Stimulated activated naive CD8-positive, alpha-beta T cell treated with anti-CD3 and anti-CD28 coated beads, Interleukin-15, Interleukin-2, amounts not matched to agents 100 ng/mL and 50 ng/mL, for 24 hours (primary cell): ENCODE measurements at regions not wholly inside any gene's neighbourhood (a gene's known extent, or its start where the extent isn't known, plus 50 kb on each side); places are given as distances from the start of the nearest gene placed in this dataset.

ENCODE experiments used
- H3K27ac Mint-ChIP-seq: one replicate; pipeline ENCODE4 v1.8.0; 2021; ENCODE audit warnings: mild to moderate bottlenecking, mixed read lengths
- H3K27me3 Mint-ChIP-seq: one replicate; pipeline ENCODE4 v1.8.0; 2021; ENCODE audit warnings: mixed read lengths
- H3K36me3 Mint-ChIP-seq: one replicate; pipeline ENCODE4 v1.8.0; 2021; ENCODE audit warnings: low read depth, mixed read lengths
- H3K4me1 Mint-ChIP-seq: one replicate; pipeline ENCODE4 v1.8.0; 2021; ENCODE audit warnings: low read depth, mixed read lengths
- H3K4me3 Mint-ChIP-seq: one replicate; pipeline ENCODE4 v1.8.0; 2021; ENCODE audit warnings: mild to moderate bottlenecking, mixed read lengths
- H3K9me3 Mint-ChIP-seq: one replicate; pipeline ENCODE4 v1.8.0; 2021; ENCODE audit warnings: mixed read lengths

- no peaks in the 10 kb centered on the region for H3K36me3 Mint-ChIP-seq
- H3K4me1 Mint-ChIP-seq, result no peaks in the 10 kb centered on the region
- H3K4me3 Mint-ChIP-seq, result no peak overlapping the region
- H3K27ac Mint-ChIP-seq, result no peak overlapping the region
- peaks cover 10% of the 10 kb centered on the region for H3K9me3 Mint-ChIP-seq
- no peaks in the 10 kb centered on the region for H3K27me3 Mint-ChIP-seq
Measured at GRCh38 chr2:104127049-104127770, 726.7 kb upstream of the POU3F3 start.

DNA sequence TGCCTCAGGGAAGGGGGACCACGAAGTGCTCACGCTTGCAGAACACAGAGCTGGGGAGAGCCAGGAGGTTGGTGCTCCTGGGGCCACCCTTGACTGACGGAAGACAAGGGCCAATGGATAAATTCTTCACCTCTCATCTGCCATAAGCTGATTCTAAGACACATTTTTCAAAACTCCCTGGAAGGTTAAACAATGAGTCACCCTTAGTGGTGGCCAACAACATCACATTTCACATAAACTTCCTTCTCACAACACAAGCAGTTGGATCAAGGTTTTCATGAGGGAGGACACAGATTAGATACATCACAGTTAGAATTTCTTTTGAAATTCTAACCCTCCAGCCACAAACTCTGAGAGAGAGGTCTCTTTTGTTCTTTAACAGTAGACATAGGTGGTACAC, 713.6 kb upstream of the POU3F3 start:
- Mint-ChIP-seq H3K27ac (no peak overlapping the region), H3K4me1 (no peaks in the 10 kb centered on the region), H3K4me3 (no peak overlapping the region), H3K9me3 (peaks cover 16% of the 10 kb centered on the region), H3K27me3 (no peaks in the 10 kb centered on the region), H3K36me3 (no peaks in the 10 kb centered on the region)

DNA sequence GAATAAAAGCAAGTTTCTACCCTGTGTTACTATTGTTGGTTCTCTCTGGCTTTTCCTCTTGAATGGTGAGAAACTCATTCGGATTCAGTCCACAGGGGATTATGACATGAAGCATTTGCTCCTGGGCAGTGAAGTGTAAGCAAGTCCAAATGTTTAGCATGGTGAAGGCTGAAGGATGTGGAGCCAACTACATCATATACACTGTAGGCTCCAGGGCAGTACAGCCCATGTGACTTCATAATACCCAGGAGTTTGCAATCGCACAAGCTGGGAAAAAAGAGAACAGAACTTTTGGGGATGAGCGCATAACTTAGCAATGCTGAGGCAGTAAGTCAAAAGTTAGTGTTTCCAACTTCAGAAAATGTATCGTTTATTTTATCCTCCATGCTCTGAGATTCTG, 695.7 kb upstream of the POU3F3 start:
- H3K27me3 Mint-ChIP-seq, result no peaks in the 10 kb centered on the region
- H3K4me1 Mint-ChIP-seq, result no peaks in the 10 kb centered on the region
- no peaks in the 10 kb centered on the region for H3K36me3 Mint-ChIP-seq
- H3K4me3 Mint-ChIP-seq, result no peak overlapping the region
- H3K27ac Mint-ChIP-seq, result no peak overlapping the region
- H3K9me3 Mint-ChIP-seq, result peaks cover 10% of the 10 kb centered on the region

- Mint-ChIP-seq H3K27ac (no peak overlapping the region), H3K4me3 (no peak overlapping the region), H3K4me1 (no peaks in the 10 kb centered on the region), H3K9me3 (peaks cover 10% of the 10 kb centered on the region), H3K36me3 (no peaks in the 10 kb centered on the region), H3K27me3 (no peaks in the 10 kb centered on the region)
Measured at GRCh38 chr2:104163611-104164130, 690.2 kb upstream of the POU3F3 start.

- no peak overlapping the region for H3K27ac Mint-ChIP-seq
Measured at GRCh38 chr2:104164721-104165252, 689.1 kb upstream of the POU3F3 start.

DNA sequence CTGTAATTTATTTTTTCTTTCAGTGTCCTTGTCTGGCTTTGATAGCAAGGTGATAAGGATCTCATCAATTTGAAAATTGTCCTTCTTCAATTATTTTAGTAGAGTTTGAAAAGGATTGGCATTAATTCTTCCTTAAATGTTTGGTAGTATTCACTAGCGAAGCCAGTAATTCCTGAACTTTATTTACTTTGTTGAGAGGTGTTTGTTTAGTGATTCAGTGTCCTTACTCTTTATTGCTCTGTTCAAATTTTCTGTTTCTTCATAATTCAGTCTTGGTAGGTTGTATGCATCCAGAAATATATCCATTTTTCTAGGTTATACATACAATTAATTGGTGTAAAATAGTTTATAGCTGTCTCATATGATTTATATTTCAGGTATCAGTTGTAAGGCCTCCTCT, 676.7 kb upstream of the POU3F3 start:
- H3K36me3 Mint-ChIP-seq, result no peaks in the 10 kb centered on the region
- no peak overlapping the region for H3K4me3 Mint-ChIP-seq
- no peaks in the 10 kb centered on the region for H3K27me3 Mint-ChIP-seq
- H3K9me3 Mint-ChIP-seq, result peaks cover 12% of the 10 kb centered on the region
- H3K4me1 Mint-ChIP-seq, result no peaks in the 10 kb centered on the region
- H3K27ac Mint-ChIP-seq, result no peak overlapping the region

More at GRCh38 chr2:104164721-104165252, 689.1 kb upstream of the POU3F3 start:
- Mint-ChIP-seq H3K36me3 (no peaks in the 10 kb centered on the region), H3K27me3 (no peaks in the 10 kb centered on the region), H3K4me1 (no peaks in the 10 kb centered on the region), H3K4me3 (no peak overlapping the region), H3K9me3 (peaks cover 10% of the 10 kb centered on the region)

DNA sequence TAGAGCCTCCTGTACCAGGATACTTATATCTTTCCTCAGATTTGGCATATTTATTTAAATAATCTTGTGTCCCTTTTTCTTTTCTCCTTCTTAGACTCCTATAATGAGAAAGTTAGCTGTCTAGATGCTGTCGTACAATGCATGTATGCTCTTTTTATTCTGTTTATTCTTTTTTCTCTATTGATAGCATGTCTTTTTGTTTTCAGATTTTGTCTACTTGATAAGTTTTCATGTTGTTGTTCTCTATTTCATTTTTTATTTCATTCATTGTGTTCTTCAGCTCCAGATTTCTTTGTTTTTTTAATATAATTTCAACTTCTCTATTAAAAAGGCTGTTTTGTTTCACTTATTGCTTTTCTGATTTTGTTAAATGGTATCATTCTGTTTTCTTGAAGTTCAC, 674.3 kb upstream of the POU3F3 start:
- no peaks in the 10 kb centered on the region for H3K27me3 Mint-ChIP-seq
- H3K4me1 Mint-ChIP-seq, result no peaks in the 10 kb centered on the region
- peaks cover 12% of the 10 kb centered on the region for H3K9me3 Mint-ChIP-seq
- no peaks in the 10 kb centered on the region for H3K36me3 Mint-ChIP-seq
- no peak overlapping the region for H3K4me3 Mint-ChIP-seq
- no peak overlapping the region for H3K27ac Mint-ChIP-seq

DNA sequence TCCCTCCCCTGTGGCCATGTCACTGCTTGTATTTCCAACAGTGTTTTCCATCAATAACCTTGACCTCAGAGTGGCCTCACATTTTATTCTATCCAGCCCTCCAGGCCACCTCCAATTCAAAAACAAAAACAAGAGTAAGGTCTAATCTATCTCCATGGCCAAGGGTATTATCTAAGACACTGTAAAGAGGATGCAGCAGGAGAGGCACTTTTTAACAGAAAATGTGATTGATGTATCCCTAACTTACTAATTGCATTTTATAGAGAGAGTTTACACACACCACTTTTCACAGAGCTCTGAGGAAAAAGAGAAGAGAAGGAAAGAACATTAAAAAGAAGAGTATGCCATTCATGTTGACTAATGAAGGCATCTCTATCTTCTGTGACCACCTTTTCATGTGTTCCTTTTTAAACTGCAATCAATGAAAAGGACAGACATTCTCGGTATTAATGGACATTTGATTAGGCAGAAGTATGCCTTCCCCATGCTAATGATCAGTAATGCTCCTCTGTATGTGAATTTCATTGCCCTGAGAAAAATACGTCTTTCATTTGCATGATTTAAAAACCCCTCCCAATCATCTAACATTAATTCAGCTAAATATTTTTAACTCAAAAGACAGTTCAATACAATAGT, 653.3 kb upstream of the POU3F3 start:
- Mint-ChIP-seq H3K27ac (no peak overlapping the region), H3K27me3 (no peaks in the 10 kb centered on the region)

GRCh38 chr2:104213758-104214157, 640.2 kb upstream of the POU3F3 start:
- no peak overlapping the region for H3K4me3 Mint-ChIP-seq
- H3K9me3 Mint-ChIP-seq, result peaks cover 7% of the 10 kb centered on the region
- no peak overlapping the region for H3K27ac Mint-ChIP-seq
- no peaks in the 10 kb centered on the region for H3K27me3 Mint-ChIP-seq
- H3K36me3 Mint-ChIP-seq, result no peaks in the 10 kb centered on the region
- no peaks in the 10 kb centered on the region for H3K4me1 Mint-ChIP-seq

More for the DNA sequence above, 653.3 kb upstream of the POU3F3 start:
- H3K36me3 Mint-ChIP-seq, result no peaks in the 10 kb centered on the region
- H3K9me3 Mint-ChIP-seq, result no peaks in the 10 kb centered on the region
- H3K4me3 Mint-ChIP-seq, result no peak overlapping the region
- H3K4me1 Mint-ChIP-seq, result no peaks in the 10 kb centered on the region

DNA sequence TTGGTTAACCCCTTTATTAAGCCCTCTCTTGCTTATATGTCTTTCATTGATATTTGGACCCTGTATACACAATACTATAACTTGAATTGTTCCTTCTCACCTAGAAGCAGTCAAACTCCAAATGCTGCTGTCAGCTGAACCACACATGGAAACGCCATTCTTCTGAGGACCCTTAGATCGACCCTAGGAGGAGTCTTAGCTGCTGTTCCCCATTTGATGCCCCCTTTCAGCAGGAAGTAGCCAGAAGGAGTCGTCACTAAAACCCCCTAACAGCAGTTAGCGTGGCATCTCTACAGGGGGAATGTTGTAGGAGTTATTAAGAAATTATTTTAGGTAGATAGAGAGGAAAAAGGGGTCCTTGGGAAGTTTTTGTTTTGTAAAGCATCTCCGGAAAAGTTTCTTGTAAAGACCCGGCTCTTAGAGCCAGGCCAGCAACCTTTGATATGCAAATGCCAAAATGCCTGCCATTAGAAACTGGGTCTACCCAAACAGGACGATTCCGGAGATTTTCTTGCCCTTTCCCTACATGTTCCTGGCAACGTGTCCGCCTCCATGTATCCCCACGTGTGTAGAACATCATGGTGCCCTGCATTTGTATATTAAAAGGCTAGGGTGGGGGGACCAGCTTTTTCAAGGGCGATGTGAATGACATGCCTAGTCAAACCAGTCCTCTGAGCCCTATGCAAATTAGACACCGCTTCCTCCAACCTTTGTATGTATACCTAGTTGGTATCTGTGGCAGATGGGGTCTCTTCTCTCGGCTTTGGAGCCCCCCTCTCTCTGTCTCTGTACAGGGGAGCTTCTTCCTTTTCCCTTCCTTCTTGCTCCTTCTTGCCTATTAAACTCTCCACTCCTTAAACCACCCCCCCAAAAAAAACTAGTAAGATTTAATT, 638.4 kb upstream of the POU3F3 start:
- Mint-ChIP-seq H3K27me3 (no peaks in the 10 kb centered on the region), H3K4me1 (no peaks in the 10 kb centered on the region), H3K27ac (no peak overlapping the region)

GRCh38 chr2:104233591-104233990, 620.3 kb upstream of the POU3F3 start:
- no peaks in the 10 kb centered on the region for H3K27me3 Mint-ChIP-seq
- H3K4me1 Mint-ChIP-seq, result no peaks in the 10 kb centered on the region
- no peak overlapping the region for H3K4me3 Mint-ChIP-seq
- H3K27ac Mint-ChIP-seq, result no peak overlapping the region
- peaks cover 6% of the 10 kb centered on the region for H3K9me3 Mint-ChIP-seq
- H3K36me3 Mint-ChIP-seq, result no peaks in the 10 kb centered on the region

More for the DNA sequence above, 638.4 kb upstream of the POU3F3 start:
- H3K9me3 Mint-ChIP-seq, result peaks cover 7% of the 10 kb centered on the region
- H3K4me3 Mint-ChIP-seq, result no peak overlapping the region
- no peaks in the 10 kb centered on the region for H3K36me3 Mint-ChIP-seq

DNA sequence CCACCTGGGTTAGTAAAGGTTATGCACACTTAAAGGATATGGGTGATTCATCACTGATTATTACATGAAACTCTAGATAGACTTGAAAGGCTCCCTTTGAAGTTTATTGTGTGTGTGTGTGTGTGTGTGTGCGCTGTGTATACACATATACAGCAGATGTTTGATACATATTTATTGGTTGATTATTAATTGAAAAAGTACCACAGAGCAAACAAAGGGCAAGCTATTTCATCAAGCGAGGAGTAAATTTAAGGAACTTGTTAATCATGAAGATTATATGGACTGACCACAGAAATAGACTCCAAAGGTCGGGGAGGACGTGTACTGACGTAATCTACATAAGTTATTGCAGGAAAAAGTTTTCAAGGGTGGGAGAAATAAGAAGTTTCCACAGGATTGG, 617.4 kb upstream of the POU3F3 start:
- no peaks in the 10 kb centered on the region for H3K36me3 Mint-ChIP-seq
- no peaks in the 10 kb centered on the region for H3K4me1 Mint-ChIP-seq
- H3K27ac Mint-ChIP-seq, result no peak overlapping the region
- H3K4me3 Mint-ChIP-seq, result no peak overlapping the region
- no peaks in the 10 kb centered on the region for H3K27me3 Mint-ChIP-seq
- peaks cover 11% of the 10 kb centered on the region for H3K9me3 Mint-ChIP-seq

- Mint-ChIP-seq H3K4me1 (no peaks in the 10 kb centered on the region), H3K27ac (no peak overlapping the region), H3K9me3 (peaks cover 16% of the 10 kb centered on the region), H3K36me3 (no peaks in the 10 kb centered on the region), H3K4me3 (no peak overlapping the region), H3K27me3 (no peaks in the 10 kb centered on the region)
Measured at GRCh38 chr2:104240984-104241383, 612.9 kb upstream of the POU3F3 start.

DNA sequence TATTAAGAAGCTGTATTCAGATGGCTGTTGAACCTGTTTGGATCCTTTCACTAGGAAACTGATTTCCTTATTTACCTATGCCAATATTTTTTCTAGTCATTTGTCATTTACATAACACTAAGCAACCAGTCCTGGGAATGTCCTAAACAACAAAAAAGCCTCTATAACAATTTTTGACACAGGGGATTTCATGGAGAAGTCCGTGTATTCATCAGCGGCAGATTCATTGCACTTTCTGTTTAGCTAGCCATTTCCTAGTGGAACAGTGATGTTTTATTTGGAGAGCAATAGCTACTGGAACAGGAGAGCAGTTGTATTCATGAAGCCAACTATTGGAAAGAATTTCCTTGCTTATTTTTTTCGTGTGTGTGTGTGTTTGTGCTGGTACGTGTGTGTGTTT, 604.3 kb upstream of the POU3F3 start:
- Mint-ChIP-seq H3K4me3 (no peak overlapping the region), H3K36me3 (no peaks in the 10 kb centered on the region), H3K4me1 (no peaks in the 10 kb centered on the region), H3K27me3 (no peaks in the 10 kb centered on the region), H3K27ac (no peak overlapping the region), H3K9me3 (peaks cover 11% of the 10 kb centered on the region)

- Mint-ChIP-seq H3K9me3 (peaks cover 13% of the 10 kb centered on the region), H3K4me1 (no peaks in the 10 kb centered on the region)
Measured at GRCh38 chr2:104250635-104251034, 603.3 kb upstream of the POU3F3 start.

More at GRCh38 chr2:104250635-104251034, 603.3 kb upstream of the POU3F3 start:
- Mint-ChIP-seq H3K4me3 (no peak overlapping the region), H3K27ac (no peak overlapping the region), H3K36me3 (no peaks in the 10 kb centered on the region), H3K27me3 (no peaks in the 10 kb centered on the region)
